Keratinocyte (primary cell): ENCODE measurements at regions not wholly inside any gene's neighbourhood (a gene's known extent, or its start where the extent isn't known, plus 50 kb on each side); places are given as distances from the start of the nearest gene placed in this dataset.

Experiments
- DNase-seq: peaks from one replicate; pipeline ENCODE4 v3.0.0-alpha.2; 2011; ENCODE audit warnings: low read depth, missing footprints, low spot score
- FAIRE-seq: peaks from 2 replicates; lab custom pipeline; 2011; peaks lifted over from hg19 to GRCh38; lab: Jason Lieb, UNC
- H2AFZ ChIP-seq: 2 replicates; pipeline ENCODE4 v1.6.0; 2012; ENCODE audit warnings: low read length, control low read depth, inconsistent platforms; ENCODE audit not compliant: control insufficient read depth
- H3K27ac ChIP-seq: 2 replicates; pipeline ENCODE4 v1.5.1; 2011; ENCODE audit warnings: low read length; ENCODE audit not compliant: control insufficient read depth, insufficient read depth
- H3K27me3 ChIP-seq: 3 replicates; pipeline ENCODE4 v1.6.0; 2011; ENCODE audit warnings: low read length; ENCODE audit not compliant: control insufficient read depth, insufficient read depth; ENCODE audit errors: extremely low read depth
- H3K36me3 ChIP-seq, 2 experiments: 2 replicates in 1 of 2; 3 replicates in 1 of 2; pipeline ENCODE4 v1.5.1; 2011; ENCODE audit warnings: low read length in 2 of 2, mild to moderate bottlenecking in 1 of 2; ENCODE audit not compliant: control insufficient read depth in 2 of 2, insufficient read depth in 2 of 2; ENCODE audit errors: extremely low read depth in 1 of 2
- H3K4me1 ChIP-seq: 3 replicates; pipeline ENCODE4 v1.5.1; 2011; ENCODE audit warnings: low read length; ENCODE audit not compliant: control insufficient read depth, insufficient read depth; ENCODE audit errors: extremely low read depth
- H3K4me2 ChIP-seq: 3 replicates; pipeline ENCODE4 v1.6.0; 2011; ENCODE audit warnings: low read depth, low read length; ENCODE audit not compliant: control insufficient read depth, insufficient read depth; ENCODE audit errors: extremely low read depth
- H3K4me3 ChIP-seq, 3 experiments: fragments of 200-600 bp in 1 of 3; sonication (generic) in 1 of 3; 2 replicates in 2 of 3; 3 replicates in 1 of 3; pipeline ENCODE4 v1.5.1; 2011 to 2016; ENCODE audit warnings: low read length in 3 of 3, mild to moderate bottlenecking in 3 of 3, control low read depth in 2 of 3, inconsistent platforms in 1 of 3, low read depth in 1 of 3, mixed read lengths in 1 of 3, mixed run types in 1 of 3, moderate library complexity in 1 of 3; ENCODE audit not compliant: control insufficient read depth in 2 of 3, insufficient read depth in 2 of 3; ENCODE audit errors: extremely low read depth in 1 of 3
- H3K79me2 ChIP-seq: 2 replicates; pipeline ENCODE4 v1.6.0; 2012; ENCODE audit warnings: low read length; ENCODE audit not compliant: control insufficient read depth, insufficient read depth
- H3K9ac ChIP-seq: 3 replicates; pipeline ENCODE4 v1.6.0; 2011; ENCODE audit warnings: low read length; ENCODE audit not compliant: control insufficient read depth, insufficient read depth; ENCODE audit errors: extremely low read depth
- H3K9me1 ChIP-seq: 3 replicates; pipeline ENCODE4 v1.6.0; 2011; ENCODE audit warnings: low read length; ENCODE audit not compliant: control insufficient read depth, insufficient read depth; ENCODE audit errors: extremely low read depth
- H3K9me3 ChIP-seq: 2 replicates; pipeline ENCODE4 v1.5.1; 2012; ENCODE audit warnings: low read depth, low read length; ENCODE audit not compliant: control insufficient read depth
- H4K20me1 ChIP-seq: 3 replicates; pipeline ENCODE4 v1.6.0; 2011; ENCODE audit warnings: low read length; ENCODE audit not compliant: control insufficient read depth, insufficient read depth; ENCODE audit errors: extremely low read depth
- CTCF ChIP-seq, 3 experiments: IDR thresholded peaks in 1 of 3; conservative IDR thresholded peaks in 1 of 3; optimal IDR thresholded peaks in 1 of 3; 2 replicates in 2 of 3; 3 replicates in 1 of 3; pipeline versions ENCODE3 to v1.5.1; 2011; ENCODE audit warnings: low read length in 3 of 3, mild to moderate bottlenecking in 3 of 3, moderate library complexity in 2 of 3, control low read depth in 1 of 3, inconsistent platforms in 1 of 3; ENCODE audit not compliant: insufficient read depth in 2 of 3; ENCODE audit errors: extremely low read depth in 1 of 3
- EZH2 ChIP-seq: IDR thresholded peaks from one replicate; pipeline ENCODE4 v1.6.1; 2012; ENCODE audit warnings: inconsistent platforms, mild to moderate bottlenecking, low read length, moderate library complexity
- dilution Hi-C: fragments of 300-500 bp; cut with MboI; formaldehyde crosslinking; loops from one replicate; pipeline ENCODE4 v1.7.0; 2020; ENCODE audit warnings: low sequenced_read_pairs; ENCODE audit not compliant: extremely low pct_ligation_motif_present

DNA sequence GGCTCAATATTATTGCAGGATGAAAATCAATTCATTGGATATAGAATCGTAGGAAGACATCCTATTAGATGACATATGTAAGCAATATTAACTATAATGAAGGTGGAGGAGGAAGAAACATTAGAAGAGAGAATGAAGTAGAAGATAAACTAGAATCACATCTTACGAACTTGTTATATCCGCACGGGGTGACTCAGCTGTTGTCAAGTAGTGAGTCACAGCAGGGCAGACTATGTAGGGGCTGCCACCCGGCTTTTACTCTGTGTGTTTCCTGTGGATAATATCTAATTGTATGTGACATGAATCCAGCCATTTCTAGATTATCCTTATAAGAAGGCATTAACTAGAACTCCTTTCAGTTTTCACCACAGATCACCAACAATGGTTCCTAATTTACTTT, 520.2 kb downstream of the DOK5 start:
- dilution Hi-C loops: no loop called here
- DNase-seq (no peak), FAIRE-seq (no peak)
- Histone ChIP-seq H3K9ac (no peak overlapping the region), H3K4me2 (no peak overlapping the region), H3K4me3 (no peak overlapping the region), H3K36me3 (no peaks in the 10 kb centered on the region), H3K27me3 (no peaks in the 10 kb centered on the region), H2AFZ (no peak overlapping the region), H3K9me1 (no peaks in the 10 kb centered on the region), H3K4me1 (no peaks in the 10 kb centered on the region), H3K79me2 (no peaks in the 10 kb centered on the region), H4K20me1 (no peaks in the 10 kb centered on the region), H3K27ac (no peak overlapping the region), H3K9me3 (no peaks in the 10 kb centered on the region)
- no peak for TF ChIP-seq CTCF (optimal IDR thresholded peaks at IDR 0.05 in 1 of 3, IDR thresholded peaks at IDR 0.05 in 1 of 3, conservative IDR thresholded peaks at IDR 0.05 in 1 of 3; ENCODE audit: extremely low read depth in 1 of 3, insufficient read depth in 2 of 3, low read length in 3 of 3)
- TF ChIP-seq EZH2: no peak

DNA sequence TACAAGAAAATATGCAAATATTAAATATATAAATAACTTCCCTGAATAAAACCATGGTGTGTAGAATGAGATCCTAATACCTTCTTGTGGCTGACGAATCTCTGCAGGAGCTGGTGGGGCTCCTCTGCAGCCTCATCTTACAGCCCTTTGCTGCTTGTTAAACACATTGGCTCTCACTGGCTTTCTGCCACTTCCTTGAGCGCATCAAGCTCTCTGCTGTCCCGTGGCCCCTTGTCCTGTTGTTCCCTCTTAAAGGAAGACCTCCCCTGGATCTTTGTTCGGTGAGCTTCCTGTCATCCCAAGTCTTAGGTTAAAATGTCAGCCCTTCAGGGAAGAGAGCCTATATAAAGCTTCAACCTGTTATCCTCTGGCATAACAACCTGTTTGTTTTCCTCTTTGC, 519.6 kb downstream of the DOK5 start:
- H3K9me3 ChIP-seq: no peaks in the 10 kb centered on the region
- H3K9ac ChIP-seq: no peak overlapping the region
- no peak overlapping the region for H2AFZ ChIP-seq
- H3K27me3 ChIP-seq: no peaks in the 10 kb centered on the region
- H3K4me1 ChIP-seq: no peaks in the 10 kb centered on the region
- H3K4me2 ChIP-seq: no peak overlapping the region
- DNase-seq (no peak), FAIRE-seq (no peak)
- dilution Hi-C loops: no loop called here
- no peak overlapping the region for H3K4me3 ChIP-seq
- no peaks in the 10 kb centered on the region for H3K36me3 ChIP-seq
- H4K20me1 ChIP-seq: no peaks in the 10 kb centered on the region
- no peaks in the 10 kb centered on the region for H3K9me1 ChIP-seq
- no peaks in the 10 kb centered on the region for H3K79me2 ChIP-seq
- TF ChIP-seq EZH2 (no peak), CTCF (optimal IDR thresholded peaks at IDR 0.05 in 1 of 3, IDR thresholded peaks at IDR 0.05 in 1 of 3, conservative IDR thresholded peaks at IDR 0.05 in 1 of 3; ENCODE audit: extremely low read depth in 1 of 3, insufficient read depth in 2 of 3, low read length in 3 of 3) (no peak)
- H3K27ac ChIP-seq: no peak overlapping the region
